K562 (cell line): ENCODE measurements at regions not wholly inside any gene's neighbourhood (a gene's known extent, or its start where the extent isn't known, plus 50 kb on each side); places are given as distances from the start of the nearest gene placed in this dataset.

Source experiments
- ATAC-seq: fragments of 200-7000 bp; cut with Tn5 transposase; 3 replicates; pipeline ENCODE4 v1.9.1; 2020; ENCODE audit warnings: moderate library complexity
- BruUV-seq: library from RNA; stranded (reverse); fragments of 400-500 nt; replicated peaks from 2 replicates; lab custom pipeline; 2021; lab: Mats Ljungman, UMichigan
- CTCF ChIA-PET: fragments of 300-600 bp; formaldehyde crosslinking; extraction: SDS; loops from one replicate; lab custom pipeline; 2021; ENCODE audit warnings: low intra/inter-chr PET ratio; lab: Yijun Ruan, JAX
- POLR2A ChIA-PET: fragments of 300-600, 350-650 bp; sonication (Branson Sonifier 250); formaldehyde crosslinking; extraction: SDS; loops from one replicate; lab custom pipeline; 2021; ENCODE audit warnings: antibody characterized with exemption, inconsistent platforms; lab: Yijun Ruan, JAX
- DNase-seq, 4 experiments: peaks; one replicate each; pipeline versions ENCODE4 v3.0.0 to v3.0.0-alpha.2; 2011 to 2018; ENCODE audit warnings: low spot score in 3 of 4, mixed read lengths in 3 of 4; ENCODE audit errors: extremely low read depth in 1 of 4
- FAIRE-seq: peaks from 2 replicates; lab custom pipeline; 2011; peaks lifted over from hg19 to GRCh38; lab: Jason Lieb, UNC
- H2AFZ ChIP-seq: 2 replicates; pipeline ENCODE4 v1.6.0; 2011; ENCODE audit warnings: low read depth, low read length, control low read depth, inconsistent platforms
- H3K27ac ChIP-seq: fragments of 200-600 bp; 3 replicates; pipeline ENCODE4 v1.8.0; 2011; ENCODE audit warnings: low read depth, mild to moderate bottlenecking, control low read depth, inconsistent platforms, low read length, moderate library complexity, mixed read lengths; ENCODE audit errors: extremely low read depth
- H3K27me3 ChIP-seq, 2 experiments: fragments of 300-600 bp in 1 of 2; 2 replicates in 1 of 2; 3 replicates in 1 of 2; pipeline versions ENCODE4 v1.6.0 to v1.8.0; 2011; ENCODE audit warnings: inconsistent platforms in 2 of 2, low read length in 2 of 2, mild to moderate bottlenecking in 1 of 2, mixed read lengths in 1 of 2, moderate library complexity in 1 of 2; ENCODE audit not compliant: control insufficient read depth in 2 of 2, insufficient read depth in 2 of 2
- H3K36me3 ChIP-seq: fragments of 300-600 bp; 3 replicates; pipeline ENCODE4 v1.8.0; 2011; ENCODE audit warnings: mild to moderate bottlenecking, low read length, inconsistent platforms; ENCODE audit not compliant: control insufficient read depth, insufficient read depth
- H3K4me1 ChIP-seq, 2 experiments: fragments of 200-600 bp in 1 of 2; replicated peaks in 1 of 2; 2 replicates in 1 of 2; 3 replicates in 1 of 2; pipeline versions ENCODE4 v1.5.1 to v1.8.0; 2011; ENCODE audit warnings: inconsistent platforms in 2 of 2, low read length in 2 of 2, mild to moderate bottlenecking in 1 of 2, mixed read lengths in 1 of 2, moderate library complexity in 1 of 2; ENCODE audit not compliant: control insufficient read depth in 2 of 2, insufficient read depth in 2 of 2
- H3K4me2 ChIP-seq: 2 replicates; pipeline ENCODE4 v1.6.1; 2011; ENCODE audit warnings: low read length, control low read depth, inconsistent platforms, mixed read lengths; ENCODE audit not compliant: insufficient read depth
- H3K4me3 ChIP-seq: fragments of 200-600 bp; sonication (generic), shearing (Covaris generic); 2 replicates; pipeline ENCODE4 v1.5.1; 2016; ENCODE audit warnings: control low read depth, inconsistent platforms
- H3K79me2 ChIP-seq: fragments of 200-600 bp; 3 replicates; pipeline ENCODE4 v1.8.0; 2011; ENCODE audit warnings: low read length, inconsistent platforms; ENCODE audit not compliant: control insufficient read depth, insufficient read depth
- H3K9ac ChIP-seq, 2 experiments: 2 replicates each; pipeline versions ENCODE4 v1.6.0 to v1.6.1; 2011; ENCODE audit warnings: low read depth in 2 of 2, low read length in 2 of 2, control low read depth in 1 of 2, inconsistent platforms in 1 of 2, mild to moderate bottlenecking in 1 of 2, mixed read lengths in 1 of 2; ENCODE audit not compliant: insufficient read depth in 1 of 2
- H3K9me1 ChIP-seq: one replicate; pipeline ENCODE4 v1.6.0; 2011; ENCODE audit warnings: inconsistent platforms, mild to moderate bottlenecking, low read length, moderate library complexity; ENCODE audit not compliant: control insufficient read depth, insufficient read depth
- H3K9me3 ChIP-seq: replicated peaks from 2 replicates; pipeline ENCODE4 v1.5.1; 2011; ENCODE audit warnings: low read depth, low read length, inconsistent platforms; ENCODE audit not compliant: control insufficient read depth, insufficient read depth
- H4K20me1 ChIP-seq: replicated peaks from 2 replicates; pipeline ENCODE4 v1.6.1; 2011; ENCODE audit warnings: low read length, inconsistent platforms, mixed read lengths; ENCODE audit not compliant: control insufficient read depth, insufficient read depth
- ARID3A ChIP-seq: IDR thresholded peaks from 2 replicates; pipeline ENCODE4 v1.6.1; 2012; ENCODE audit warnings: low read depth, low read length, improper control_type of control experiment, borderline replicate concordance
- BACH1 ChIP-seq: fragments of 200-800 bp; sonication (Bioruptor generic); IDR thresholded peaks from 2 replicates; pipeline ENCODE4 v1.6.1; 2016; ENCODE audit warnings: missing genetic modification characterization, missing compliant biosample characterization
- BRD9 ChIP-seq: fragments of 450-650 bp; IDR thresholded peaks from 2 replicates; pipeline ENCODE4 v1.6.1; 2018; ENCODE audit warnings: low read depth; ENCODE audit not compliant: partially characterized antibody
- JUND ChIP-seq, 2 experiments: IDR thresholded peaks; 2 replicates in 1 of 2; 3 replicates in 1 of 2; pipeline ENCODE4 v1.6.1; 2011; ENCODE audit warnings: borderline replicate concordance in 2 of 2, low read depth in 2 of 2, low read length in 2 of 2, improper control_type of control experiment in 1 of 2, missing biosample characterization in 1 of 2, missing genetic modification characterization in 1 of 2, missing genetic modification reagents in 1 of 2
- MAFK ChIP-seq: IDR thresholded peaks from 2 replicates; pipeline ENCODE4 v1.6.1; 2011; ENCODE audit warnings: low read length, improper control_type of control experiment
- SMAD4 ChIP-seq: fragments of 250-450 bp; sonication (Bioruptor Pico); conservative IDR thresholded peaks from 2 replicates; pipeline ENCODE4 v1.8.0; 2021; ENCODE audit warnings: inconsistent platforms, mild to moderate bottlenecking, moderate library complexity
- WHSC1 ChIP-seq: IDR thresholded peaks from one replicate; pipeline ENCODE4 v1.6.1; 2012; ENCODE audit warnings: low read length, control low read depth, inconsistent platforms
- ZBTB12 ChIP-seq: fragments of 250-450 bp; sonication (Bioruptor Pico); IDR thresholded peaks from 2 replicates; pipeline ENCODE4 v1.4.0; 2020
- ZNF184 ChIP-seq: sonication (generic); formaldehyde crosslinking; IDR thresholded peaks from 2 replicates; pipeline ENCODE4 v1.5.0; 2020; ENCODE audit warnings: missing genetic modification reagents
- ZNF253 ChIP-seq: fragments of 250-450 bp; sonication (Bioruptor Pico); conservative IDR thresholded peaks from 2 replicates; pipeline ENCODE4 v1.6.1; 2021; ENCODE audit warnings: mild to moderate bottlenecking
- ZNF316 ChIP-seq: fragments of 450-650 bp; IDR thresholded peaks from 2 replicates; pipeline ENCODE4 v1.6.1; 2016
- WGBS: fragments of 100-300 bp; shearing (Covaris generic); methylation state at CpG from one replicate; pipeline ENCODE4 v1.1.6; 2016; ENCODE audit warnings: low coverage, mixed read lengths; ENCODE audit not compliant: insufficient coverage; ENCODE audit errors: missing lambda C conversion rate; 5-methylcytosine and 5-hydroxymethylcytosine counted together
- in situ Hi-C: fragments of 300-500 bp; cut with MboI; formaldehyde crosslinking; loops from 4 replicates; pipeline ENCODE4 v1.15.0; 2018; ENCODE audit warnings: inconsistent platforms, mixed read lengths
- intact Hi-C: fragments of 100-400 bp; cut with micrococcal nuclease; formaldehyde crosslinking; loops from 2 replicates; pipeline ENCODE4 v1.14.2; 2022
- TF ChIP-seq, protein P1 (sequence below): fragments of 250-450 bp; sonication (Bioruptor Pico); IDR thresholded peaks from 2 replicates; pipeline ENCODE4 v1.8.0; 2021; ENCODE audit warnings: moderate library complexity, mild to moderate bottlenecking, inconsistent platforms

DNA sequence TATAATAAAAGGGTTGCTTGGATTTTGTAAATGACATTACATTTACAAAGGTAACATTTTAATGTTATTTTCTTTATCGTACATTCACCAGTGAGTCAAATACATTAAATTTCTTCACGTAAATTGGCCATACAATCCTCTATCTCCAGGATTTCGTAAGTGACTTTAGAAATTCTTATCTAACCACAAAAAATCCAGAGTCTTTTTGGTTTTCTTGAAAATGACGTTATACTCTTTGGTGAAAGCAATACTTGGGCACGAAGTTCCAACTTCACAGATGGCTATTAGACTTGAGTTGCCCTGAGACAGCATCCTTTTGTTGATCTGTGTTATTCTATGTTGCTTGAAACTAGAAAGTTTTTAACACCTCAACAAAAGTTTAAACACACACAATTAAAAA lies 87.4 kb upstream of the CDH10 start:
- Histone ChIP-seq H3K4me3 (no peak overlapping the region), H3K4me1 (no peaks in the 10 kb centered on the region), H3K36me3 (no peaks in the 10 kb centered on the region)
- in situ Hi-C loops: no loop called here
- FAIRE-seq: no peak
- WGBS: 0% methylated on average over 5 of the region's 5 CpGs
- TF ChIP-seq ZNF184 (CRISPR knock-in tag): no peak
- TF ChIP-seq, all 486 proteins: peak for 0
- no peak overlapping the region for H2AFZ ChIP-seq
- H3K79me2 ChIP-seq: no peaks in the 10 kb centered on the region
- H3K4me2 ChIP-seq: no peak overlapping the region
- POLR2A ChIA-PET: no interaction called here
- H3K27ac ChIP-seq: no peak overlapping the region
- no peak overlapping the region for H3K9ac ChIP-seq
- no peak for ATAC-seq
- CTCF ChIA-PET: no interaction called here
- DNase-seq: no peak
- no peaks in the 10 kb centered on the region for H4K20me1 ChIP-seq
- BruUV-seq: no TSS peak
- intact Hi-C loops: no loop called here
- H3K27me3 ChIP-seq: no peaks in the 10 kb centered on the region
- H3K9me3 ChIP-seq: no peaks in the 10 kb centered on the region
- no peaks in the 10 kb centered on the region for H3K9me1 ChIP-seq

DNA sequence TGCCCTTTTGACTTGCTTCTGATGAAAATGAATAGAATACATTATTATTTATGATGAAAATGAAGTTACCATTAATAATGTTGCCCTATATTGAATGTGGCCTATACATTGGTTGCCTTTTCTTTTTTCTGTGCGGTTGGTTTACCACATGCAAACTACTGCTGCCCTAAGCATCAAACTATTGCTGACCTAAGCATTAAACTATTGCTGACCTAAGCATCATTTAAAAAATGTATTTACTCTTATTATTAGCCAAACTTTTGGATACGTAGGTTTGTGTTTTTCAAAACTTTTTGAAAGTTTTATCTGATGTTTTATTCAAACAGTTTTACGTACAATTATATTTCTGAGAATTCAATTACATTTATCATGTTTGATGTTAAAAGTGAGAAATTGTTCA lies 76.0 kb upstream of the CDH10 start:
- DNase-seq (no peak), FAIRE-seq (no peak), ATAC-seq (no peak)
- BruUV-seq: no TSS peak
- in situ Hi-C loops (no loop called here), intact Hi-C loops (no loop called here)
- WGBS: 9% methylated on average over 3 of the region's 3 CpGs
- Histone ChIP-seq H3K36me3 (no peaks in the 10 kb centered on the region), H3K4me2 (no peak overlapping the region), H3K9me3 (no peaks in the 10 kb centered on the region; the same call in 1 of the 2 replicates), H3K9me1 (no peaks in the 10 kb centered on the region), H2AFZ (no peak overlapping the region), H3K79me2 (no peaks in the 10 kb centered on the region), H4K20me1 (no peaks in the 10 kb centered on the region), H3K27ac (no peak overlapping the region), H3K4me3 (no peak overlapping the region), H3K9ac (no peak overlapping the region), H3K27me3 (no peaks in the 10 kb centered on the region), H3K4me1 (no peaks in the 10 kb centered on the region)
- ChIA-PET POLR2A (no interaction called here), CTCF (no interaction called here)
- TF ChIP-seq ARID3A (no peak), WHSC1 (no peak), MAFK (peak; percentile 95), SMAD4 (CRISPR knock-in tag) (no peak), JUND (IDR thresholded peaks at IDR 0.05; ENCODE audit: borderline replicate concordance, low read depth, low read length) (no peak), JUND (tag; IDR thresholded peaks at IDR 0.05; ENCODE audit: borderline replicate concordance, low read depth, low read length) (no peak), BRD9 (no peak), ZNF316 (peak; percentile 79), BACH1 (tag) (no peak), ZNF253 (CRISPR knock-in tag) (no peak), ZBTB12 (no peak)
- TF ChIP-seq, protein P1, sequence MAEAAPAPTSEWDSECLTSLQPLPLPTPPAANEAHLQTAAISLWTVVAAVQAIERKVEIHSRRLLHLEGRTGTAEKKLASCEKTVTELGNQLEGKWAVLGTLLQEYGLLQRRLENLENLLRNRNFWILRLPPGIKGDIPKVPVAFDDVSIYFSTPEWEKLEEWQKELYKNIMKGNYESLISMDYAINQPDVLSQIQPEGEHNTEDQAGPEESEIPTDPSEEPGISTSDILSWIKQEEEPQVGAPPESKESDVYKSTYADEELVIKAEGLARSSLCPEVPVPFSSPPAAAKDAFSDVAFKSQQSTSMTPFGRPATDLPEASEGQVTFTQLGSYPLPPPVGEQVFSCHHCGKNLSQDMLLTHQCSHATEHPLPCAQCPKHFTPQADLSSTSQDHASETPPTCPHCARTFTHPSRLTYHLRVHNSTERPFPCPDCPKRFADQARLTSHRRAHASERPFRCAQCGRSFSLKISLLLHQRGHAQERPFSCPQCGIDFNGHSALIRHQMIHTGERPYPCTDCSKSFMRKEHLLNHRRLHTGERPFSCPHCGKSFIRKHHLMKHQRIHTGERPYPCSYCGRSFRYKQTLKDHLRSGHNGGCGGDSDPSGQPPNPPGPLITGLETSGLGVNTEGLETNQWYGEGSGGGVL: no peak
